ENCODE measurements at regions not wholly inside any gene's neighbourhood (a gene's known extent, or its start where the extent isn't known, plus 50 kb on each side); places are given as distances from the start of the nearest gene placed in this dataset.
"Not testable (repeated sequence)": the region's sequence is repeated elsewhere in the genome, so short reads cannot be mapped to it uniquely, and the experiment has no call there.

DNA sequence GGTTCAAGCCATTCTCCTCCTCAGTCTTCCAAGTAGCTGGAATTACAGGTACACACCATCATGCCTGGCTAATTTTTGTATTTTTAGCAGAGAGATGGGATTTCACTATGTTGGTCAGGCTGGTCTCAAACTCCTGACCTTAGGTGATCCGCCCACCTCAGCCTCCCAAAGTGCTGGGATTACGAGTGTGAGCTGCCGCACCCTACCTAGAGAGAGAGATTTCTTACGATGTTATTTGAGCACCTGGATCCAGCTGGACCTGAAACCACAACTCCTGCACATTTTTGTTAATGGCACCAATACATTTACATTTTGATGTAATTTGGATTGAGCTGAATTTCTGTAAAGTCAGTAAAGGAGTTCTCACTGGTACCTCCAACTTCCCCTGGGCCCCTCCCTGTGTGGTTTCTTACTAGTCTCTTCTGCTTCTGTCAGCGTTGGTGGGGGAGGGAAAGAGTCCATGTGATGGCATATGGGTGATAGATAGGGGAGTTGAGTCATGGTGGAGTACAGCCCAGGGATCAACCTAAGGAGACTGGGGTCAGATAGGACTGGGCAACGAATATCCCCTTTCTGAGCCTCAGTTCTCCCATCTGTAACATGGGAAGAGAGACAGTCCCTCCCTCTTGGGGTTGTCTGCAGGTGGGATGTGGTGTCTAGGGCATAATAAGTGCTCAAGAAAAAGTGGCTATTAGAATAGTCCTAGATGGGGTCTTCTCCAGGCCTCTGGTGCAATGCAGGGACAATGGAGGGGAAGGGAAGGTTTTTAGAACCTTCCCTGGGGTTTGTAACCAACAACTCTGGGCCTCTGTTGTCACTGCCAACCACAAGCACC, 83.3 kb upstream of the MED13L start:
- DNase-seq (ENCODE audit: low read depth in 2 of 2) = peak in 1 of 2 donors; percentile 9

DNA sequence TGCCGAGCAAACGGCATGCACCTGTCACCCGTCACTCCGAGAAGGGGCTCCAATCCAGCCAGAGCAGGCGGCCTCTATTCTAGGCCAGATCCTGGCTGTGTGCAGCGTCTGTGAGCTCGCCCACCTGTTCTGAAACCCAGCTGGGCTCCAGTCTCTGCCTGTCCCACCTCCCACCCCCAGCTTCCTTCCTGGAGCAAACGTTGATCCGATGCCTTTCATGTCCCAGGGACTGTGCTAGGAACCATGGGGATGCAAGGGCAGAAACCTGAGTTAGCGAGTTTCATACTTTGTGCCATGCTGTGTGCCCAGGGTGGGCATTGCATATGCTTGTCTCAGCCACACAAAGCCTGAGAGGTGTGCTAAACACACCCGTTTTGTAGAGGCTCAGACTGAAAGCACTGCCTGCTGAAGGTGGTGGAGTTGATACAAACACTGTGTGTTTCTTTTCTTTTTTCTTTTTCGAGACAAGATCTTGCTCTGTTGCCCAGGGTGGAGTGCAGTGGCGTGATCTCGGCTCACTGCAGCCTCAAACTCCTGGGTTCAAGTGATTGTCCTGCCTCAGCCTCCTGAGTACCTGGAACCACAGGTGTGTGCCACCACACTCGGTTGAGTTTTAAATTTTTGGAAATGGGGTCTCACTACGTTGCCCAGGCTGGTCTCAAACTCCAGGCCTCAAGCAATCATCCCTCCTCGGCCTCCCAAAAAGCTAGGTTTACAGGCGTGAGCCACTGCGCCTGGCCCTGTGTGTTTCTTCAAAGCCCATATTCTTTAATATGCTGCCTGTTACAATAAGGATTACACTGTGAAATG, 84.1 kb upstream of the MED13L start:
- DNase-seq (ENCODE audit: low read depth in 2 of 2) = no peak

DNA sequence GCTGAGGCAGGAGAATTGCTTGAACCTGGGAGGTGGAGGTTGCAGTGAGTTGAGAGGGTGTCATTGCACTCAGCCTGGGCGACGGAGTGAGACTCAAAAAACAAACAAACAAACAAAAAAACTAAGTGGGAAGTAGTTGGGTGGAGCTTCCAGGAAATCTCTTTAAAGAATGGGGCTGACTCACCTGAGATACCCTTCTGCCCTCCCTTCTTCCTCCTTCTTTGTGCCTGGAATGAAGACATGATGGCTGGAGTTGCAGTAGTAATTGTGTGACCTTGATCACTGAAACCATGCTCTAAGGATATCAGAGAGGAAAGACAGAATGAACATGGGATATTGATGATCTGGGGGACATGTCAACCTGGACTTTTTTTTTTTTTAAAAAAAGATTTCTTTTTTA, 87.6 kb upstream of the MED13L start:
- no peak for DNase-seq (ENCODE audit: low read depth in 2 of 2)

DNA sequence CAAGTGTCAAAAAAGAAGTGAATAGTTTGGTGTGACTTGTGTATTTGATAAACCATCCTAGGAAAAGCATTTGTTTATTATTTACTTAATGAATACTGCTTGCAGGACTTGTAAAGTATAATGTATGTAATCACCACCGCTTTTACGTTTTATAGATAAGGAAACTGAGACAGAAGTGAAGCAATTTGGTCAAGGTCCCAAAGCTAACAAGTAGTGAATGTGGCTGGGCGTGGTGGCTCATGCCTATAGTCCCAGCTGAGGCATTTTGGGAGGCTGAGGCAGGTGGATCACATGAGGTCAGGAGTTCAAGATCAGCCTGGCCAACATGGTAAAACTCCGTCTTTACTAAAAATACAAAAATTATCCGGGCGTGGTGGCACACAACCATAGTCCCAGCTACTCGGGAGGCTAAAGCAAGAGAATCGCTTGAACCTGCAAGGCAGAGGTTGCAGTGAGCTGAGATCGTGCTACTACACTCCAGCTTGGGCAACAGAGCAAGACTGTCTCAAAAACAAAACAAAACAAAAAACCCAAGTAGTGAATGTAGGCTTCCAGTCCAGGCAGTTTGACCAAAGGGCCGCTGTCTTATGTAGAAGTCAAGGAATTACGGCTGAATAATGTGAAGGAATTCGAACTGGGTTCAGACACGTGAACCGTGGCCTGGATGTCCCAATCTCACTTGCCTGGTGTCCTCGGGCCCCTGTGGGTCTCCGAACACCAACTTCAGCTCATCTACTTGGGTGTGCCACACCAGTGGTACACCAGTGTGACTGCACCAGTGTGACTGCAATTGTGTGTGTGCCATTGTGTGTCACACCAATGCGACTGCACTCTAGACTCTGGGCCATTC, 88.3 kb upstream of the MED13L start:
- no peak for DNase-seq (ENCODE audit: low read depth in 2 of 2)

DNA sequence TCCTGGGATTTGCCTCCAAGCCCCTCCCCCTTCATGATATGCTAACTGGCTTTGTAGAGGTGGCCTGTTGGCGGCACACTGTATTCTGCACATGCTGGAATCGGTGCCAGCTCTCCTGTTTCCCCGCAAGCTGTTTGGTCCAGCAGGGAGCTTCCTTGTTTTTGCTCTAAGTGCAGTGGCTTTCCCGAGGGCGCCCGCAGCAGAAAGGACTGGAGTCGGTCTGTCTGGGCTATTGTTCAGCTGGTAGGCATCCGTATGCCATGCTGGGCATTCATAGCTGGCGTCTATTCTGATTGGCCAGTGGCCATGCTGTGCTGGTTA, 88.9 kb upstream of the MED13L start:
- no peak for DNase-seq (ENCODE audit: low read depth in 2 of 2)

DNA sequence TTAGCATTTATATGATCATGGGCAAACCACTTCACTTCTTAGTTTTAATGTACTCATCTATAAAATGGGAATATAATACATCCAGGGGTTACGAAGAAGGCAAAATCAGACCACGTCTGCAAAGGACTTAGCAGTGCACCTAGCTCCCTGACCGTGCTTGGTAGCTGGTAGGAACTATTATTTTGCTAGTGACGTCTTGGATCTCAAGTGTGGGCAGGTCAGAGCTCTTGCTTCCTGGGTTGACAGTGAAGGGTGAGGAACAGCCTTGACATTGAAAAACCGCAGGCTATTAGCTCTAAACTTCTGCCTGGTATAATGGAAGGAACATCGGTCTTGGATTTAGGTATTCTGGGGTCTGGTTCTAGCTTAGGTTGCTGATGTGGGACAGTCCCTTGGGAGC, 89.3 kb upstream of the MED13L start:
- no peak for DNase-seq (ENCODE audit: low read depth in 2 of 2)

DNA sequence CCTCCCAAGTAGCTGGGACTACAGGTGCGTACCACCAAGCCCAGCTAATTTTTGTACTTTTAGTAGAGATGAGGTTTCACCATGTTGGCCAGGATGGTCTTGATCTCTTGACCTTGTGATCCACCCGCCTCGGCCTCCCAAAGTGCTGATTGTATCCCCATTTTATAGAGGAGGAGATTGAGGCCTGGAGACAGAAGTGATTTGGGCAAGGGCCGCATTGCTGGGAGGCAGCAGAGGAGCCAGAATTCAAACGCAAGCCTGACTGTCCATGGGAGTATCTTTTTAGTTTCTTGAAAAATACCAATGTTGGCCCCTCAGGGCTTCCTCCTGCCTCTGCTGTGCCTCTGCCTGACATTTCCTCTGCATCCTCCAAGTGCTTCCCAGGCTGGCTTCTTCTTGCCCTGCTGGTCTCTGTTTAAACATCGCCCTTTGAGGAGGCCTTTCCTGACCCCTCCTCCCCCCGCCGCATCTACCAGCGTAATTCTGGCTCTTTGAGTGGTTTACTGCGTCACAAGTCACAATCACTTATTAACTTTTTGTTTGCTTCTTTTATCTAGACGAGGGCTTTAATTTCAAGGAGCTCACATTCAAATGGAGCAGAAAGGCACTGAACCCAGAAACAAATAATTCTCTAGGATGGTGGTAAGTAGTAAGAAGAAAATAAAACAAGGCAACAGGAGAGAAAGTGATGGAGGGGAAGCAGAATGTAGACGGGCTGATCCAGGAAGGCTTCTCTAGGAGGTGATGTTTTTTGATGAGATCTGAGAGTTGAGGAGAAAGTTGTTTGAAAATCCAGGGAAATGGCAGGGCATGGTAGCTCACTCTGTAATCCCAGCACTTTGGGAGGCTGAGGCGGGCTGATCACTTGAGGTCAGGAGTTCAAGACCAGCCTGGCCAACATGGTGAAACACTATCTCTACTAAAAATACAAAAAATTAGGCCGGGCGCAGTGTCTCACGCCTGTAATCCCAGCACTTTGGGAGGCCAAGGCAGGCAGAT, 91.0 kb upstream of the MED13L start:
- no peak for DNase-seq (ENCODE audit: low read depth in 2 of 2)

DNA sequence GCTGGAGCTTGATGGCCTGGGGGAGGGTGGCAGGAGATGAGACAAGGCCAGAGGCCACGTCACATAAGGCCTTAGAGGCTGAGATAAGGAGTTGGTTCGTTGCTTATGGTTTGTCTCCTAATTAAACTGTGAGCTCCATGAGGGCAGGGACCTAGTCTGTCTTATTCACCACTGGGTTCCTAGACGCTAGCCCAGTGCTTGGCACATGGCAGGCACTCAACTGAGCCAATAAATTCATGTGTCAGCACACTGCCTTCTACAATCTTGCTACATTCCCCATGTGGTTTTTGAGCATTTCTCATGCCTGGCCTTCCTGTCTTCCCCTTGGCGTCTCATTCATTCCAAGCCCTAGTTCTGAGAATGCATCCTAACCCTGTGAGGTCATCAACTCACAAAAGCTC, 92.5 kb upstream of the MED13L start:
- no peak for DNase-seq (ENCODE audit: low read depth in 2 of 2)

DNA sequence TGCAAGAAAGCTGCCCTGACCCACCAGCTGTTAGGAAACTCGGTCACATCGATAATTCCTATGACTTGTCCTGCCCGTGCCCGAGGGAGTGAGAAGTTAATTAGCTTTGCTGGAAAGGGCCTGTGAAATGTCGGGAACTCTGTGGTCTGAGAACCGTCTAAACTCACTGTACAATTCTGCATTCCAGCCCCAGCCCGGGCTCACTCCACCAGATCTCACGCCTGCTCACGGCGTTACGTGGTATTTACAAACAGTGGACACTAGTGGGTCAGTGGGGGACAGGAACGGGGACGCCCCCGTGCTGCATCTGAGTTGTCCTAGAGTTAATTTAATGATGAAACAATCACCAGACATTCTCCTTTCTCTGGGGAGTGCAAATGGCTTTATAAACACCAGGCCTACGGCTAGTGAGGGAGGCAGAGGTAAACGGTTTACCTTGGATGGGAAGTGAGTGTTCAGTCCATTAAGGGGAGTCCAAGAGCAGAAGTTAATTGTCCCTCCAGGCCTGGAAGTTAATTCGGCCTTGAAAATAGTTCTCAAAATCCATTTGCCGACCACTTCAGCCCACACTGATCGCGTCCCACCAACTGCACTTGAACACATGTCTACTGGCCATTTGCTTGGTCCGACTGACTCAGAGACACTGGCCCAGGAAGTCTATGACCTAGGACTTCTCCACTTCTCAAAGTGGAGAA, 93.5 kb upstream of the MED13L start:
- DNase-seq (ENCODE audit: low read depth in 2 of 2) = no peak

DNA sequence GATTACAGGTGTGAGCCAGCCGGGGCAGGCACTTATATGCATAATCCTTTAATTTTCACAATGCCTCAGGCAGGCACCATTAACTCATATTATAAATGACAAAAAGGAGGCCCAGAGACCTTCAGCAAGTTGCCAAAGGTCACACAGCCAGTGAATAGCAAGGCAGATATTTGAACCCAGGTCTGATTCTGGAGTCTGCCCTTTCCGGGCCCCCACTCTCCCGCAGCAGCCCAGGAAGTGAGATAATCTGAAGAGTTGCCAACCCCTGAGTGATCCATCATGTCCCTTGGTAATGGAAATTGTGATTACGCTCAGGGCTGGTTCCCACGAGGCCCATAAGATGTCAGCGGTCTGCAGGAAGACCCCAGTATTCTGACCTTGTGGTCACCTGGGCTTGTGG, 95.3 kb upstream of the MED13L start:
- no peak for DNase-seq (ENCODE audit: low read depth in 2 of 2)

DNA sequence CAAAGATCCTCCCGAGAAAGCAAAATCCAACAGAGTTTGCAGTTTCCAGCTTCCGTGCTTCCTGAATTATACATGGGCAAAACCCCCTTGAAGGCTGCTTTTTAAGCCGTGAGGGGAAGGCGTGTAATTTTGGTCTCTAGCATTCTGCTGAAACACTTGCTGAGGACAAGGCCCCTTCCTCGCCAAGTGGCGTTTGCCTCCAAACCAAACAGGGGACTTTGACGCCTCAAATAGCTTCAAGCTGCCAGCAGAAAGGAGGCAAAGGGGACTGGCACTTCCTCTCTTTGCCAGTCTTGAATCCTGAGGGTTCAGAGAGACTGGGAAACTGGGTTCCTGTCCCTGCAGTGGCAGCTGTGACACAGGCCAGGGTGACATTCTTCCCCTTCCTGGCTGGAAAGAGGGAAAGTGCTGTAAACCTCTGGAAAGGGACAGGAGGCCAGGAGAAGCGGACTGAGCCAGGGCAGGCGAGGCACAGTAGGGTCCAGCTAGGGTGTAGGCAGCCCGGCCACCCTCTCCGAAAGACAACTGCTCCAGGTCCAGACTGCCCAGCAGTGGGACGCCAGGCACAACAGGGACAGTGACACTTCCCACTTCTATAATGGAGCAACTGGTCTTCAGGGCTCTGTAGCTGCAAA, 96.2 kb upstream of the MED13L start:
- no peak for DNase-seq (ENCODE audit: low read depth in 2 of 2)

DNA sequence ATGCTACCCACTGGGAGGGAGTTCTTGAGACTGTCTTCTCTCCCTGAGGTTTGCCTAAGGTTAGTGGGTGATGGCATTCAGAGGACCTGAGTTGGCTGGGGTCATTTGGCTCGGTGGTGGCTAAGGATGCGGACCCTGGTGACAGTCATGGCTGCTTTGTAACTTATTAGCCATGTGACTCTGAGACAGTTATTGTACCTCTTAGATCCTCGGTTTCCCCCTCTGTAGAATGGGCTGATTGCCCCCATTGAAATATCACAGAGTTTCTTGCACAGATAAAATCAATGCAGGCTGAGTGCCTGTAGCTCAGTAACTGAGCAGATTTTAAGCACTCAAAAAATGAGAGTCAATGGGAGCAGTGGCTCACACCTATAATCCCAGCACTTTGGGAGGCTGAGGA, 96.7 kb upstream of the MED13L start:
- no peak for DNase-seq (ENCODE audit: low read depth in 2 of 2)

DNA sequence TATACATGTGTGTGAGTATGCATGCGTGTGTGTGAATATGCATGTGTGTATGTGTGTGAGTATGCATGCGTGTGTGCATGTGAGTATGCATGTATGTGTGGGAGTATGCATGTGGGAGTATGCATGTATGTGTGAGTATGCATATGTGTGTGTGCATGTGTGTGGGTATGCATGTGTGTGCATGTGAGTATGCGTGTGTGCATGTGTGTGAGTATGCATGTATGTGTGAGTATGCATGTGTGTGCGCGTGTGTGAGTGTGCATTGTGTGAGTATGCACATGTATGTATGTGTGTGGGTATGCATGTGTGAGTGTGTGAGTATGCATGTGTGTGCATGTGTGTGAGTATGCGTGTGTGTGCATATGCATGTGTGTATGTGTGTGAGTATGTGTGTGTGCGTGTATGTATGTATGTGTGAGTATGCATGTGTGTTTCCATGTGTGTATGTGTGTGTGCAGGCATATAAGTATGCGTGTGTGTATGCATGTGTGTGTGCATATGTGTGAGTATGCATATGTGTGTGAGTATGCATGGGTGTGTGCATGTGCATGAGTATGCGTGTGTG, 97.9 kb upstream of the MED13L start:
- DNase-seq (ENCODE audit: low read depth in 2 of 2) = no peak

DNA sequence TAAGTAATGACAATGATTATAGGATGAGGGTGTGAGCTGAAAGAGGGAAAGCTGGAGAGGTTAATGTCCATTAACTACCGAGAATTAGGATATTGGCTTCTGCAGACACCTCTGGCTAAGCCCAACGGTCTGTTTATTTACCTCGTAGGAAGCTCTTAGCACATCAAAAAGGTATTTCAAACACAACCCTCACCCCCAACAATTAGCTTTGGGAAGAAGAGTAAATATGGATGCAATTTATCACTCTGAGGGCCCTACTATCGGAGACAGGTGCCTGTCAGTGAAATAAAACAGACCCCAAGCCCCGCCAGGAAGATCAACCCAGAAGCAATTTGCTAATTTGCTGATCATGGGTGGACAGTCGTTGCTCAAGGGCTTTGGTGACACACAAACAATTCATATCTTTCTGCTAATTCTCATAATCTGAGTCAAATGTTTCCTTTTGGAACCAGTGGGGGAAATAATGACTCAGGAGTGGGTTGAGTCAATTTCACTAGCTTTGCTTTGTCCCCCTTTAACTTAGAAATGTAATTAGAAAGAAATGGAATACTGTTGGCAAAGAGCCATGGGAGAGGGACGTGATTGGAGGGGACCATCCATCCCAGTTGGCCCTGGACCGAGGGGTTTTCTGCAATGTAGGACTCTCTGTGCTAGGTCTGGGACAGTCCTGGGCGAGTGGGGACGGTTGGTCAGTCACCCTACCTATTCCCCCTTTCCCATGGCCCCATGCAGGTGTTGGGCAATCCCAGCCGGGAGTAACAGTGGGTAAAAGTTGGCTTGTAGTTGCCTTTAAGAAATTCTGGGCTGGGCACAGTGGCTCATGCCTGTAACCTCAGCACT, 99.1 kb upstream of the MED13L start:
- DNase-seq (ENCODE audit: low read depth in 2 of 2) = no peak

DNA sequence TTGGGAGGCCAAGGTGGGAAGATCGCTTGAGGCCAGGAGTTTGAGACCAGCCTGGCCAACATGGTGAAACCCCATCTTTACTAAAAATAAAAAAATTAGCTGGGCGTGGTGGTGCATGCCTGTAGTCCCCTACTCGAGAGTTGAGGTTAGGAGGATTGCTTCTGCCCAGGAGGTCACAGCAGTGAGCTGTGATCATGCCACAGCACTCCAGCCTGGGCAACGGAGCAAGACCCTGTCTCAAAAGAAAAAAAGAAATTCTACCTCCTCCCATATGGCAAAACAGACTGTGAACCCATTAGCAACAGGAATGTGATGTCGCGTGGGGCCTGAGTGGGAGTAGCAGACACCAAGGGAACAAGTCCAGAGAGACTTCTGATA, 99.7 kb upstream of the MED13L start:
- DNase-seq (ENCODE audit: low read depth in 2 of 2) = not testable (repeated sequence)

DNA sequence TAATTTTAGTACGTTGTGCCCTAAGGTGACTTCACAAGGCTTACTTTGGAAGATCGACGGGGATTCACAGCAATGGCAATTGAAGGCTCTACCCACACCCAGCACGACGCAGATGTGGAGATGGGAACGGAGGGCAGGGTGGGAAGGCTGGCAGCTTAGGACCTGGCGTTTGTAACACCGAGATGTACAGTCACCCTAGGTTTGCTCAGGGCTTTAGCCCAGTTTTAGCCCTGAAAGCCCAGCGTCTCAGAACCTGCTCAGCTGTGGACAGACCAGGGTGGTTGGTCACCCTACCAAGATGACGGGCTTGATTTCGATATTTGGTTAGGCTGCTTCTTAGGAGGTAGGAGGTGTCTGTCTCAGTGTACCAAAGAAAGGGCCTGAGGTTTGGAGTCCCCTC, 100.5 kb upstream of the MED13L start:
- no peak for DNase-seq (ENCODE audit: low read depth in 2 of 2)

DNA sequence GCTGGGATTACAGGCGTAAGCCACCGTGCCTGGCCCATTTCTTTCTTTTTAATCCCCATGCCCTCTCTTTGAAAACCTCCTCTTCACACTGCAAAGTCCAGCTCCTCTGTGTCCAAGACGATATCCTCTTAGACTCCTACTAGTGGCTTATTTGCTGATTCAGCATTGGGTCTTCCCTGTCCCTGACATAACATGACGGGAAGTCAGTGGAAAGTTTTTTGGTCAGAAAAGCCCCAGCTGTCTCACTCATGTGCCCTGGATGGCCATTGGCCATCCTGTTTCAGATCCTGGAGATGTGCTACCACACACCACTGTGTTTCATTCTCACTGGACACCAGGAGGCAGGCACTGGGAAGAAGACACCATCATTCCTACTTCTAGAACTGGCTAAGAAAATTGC, 102.6 kb upstream of the MED13L start:
- DNase-seq (ENCODE audit: low read depth in 2 of 2) = no peak

DNA sequence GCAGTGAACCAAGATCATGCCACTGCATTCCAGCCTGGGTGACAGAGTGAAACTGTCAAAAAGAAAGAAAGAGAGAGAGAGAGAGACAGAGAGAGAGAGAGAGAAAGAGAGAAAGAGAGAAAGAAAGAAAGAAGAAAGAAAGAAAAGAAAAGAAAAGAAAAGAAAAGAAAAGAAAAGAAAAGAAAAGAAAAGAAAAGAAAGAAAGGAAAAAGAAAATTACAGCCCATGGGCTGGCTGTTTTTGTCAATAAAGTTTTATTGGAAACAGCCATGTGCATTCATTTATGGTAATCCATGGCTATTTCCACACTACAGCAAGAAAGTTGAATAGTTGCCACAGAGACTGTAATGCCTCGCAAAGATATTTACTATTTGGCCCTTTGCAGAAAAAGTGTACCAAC, 103.2 kb upstream of the MED13L start:
- not testable (repeated sequence) for DNase-seq (ENCODE audit: low read depth in 2 of 2)

DNA sequence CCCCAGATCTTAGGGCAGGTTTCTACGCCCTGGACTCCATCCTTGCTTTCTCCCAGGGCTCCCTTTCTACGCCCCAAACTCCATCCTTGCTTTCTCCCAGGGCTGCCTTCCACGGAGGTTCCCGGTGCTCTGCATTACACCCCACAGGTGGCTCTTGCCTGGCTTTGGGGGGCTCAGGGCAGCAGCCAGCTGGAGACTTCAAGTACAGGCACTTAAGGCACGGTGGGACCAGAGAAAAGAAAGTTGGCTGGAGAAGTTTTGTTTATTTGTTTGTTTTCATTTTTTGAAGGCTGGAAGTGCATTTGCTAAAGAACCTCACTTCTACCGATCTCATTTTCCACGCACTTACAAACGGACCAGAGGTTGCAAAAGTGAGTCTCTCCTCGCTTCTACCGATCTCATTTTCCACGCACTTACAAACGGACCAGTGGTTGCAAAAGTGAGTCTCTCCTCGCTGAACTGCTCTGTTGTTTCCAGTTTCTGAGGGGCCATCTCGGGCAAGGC, 103.8 kb upstream of the MED13L start:
- DNase-seq (ENCODE audit: low read depth in 2 of 2) = no peak

Measured in stimulated activated CD8-positive, alpha-beta memory T cell treated with anti-CD3 and anti-CD28 coated beads, Interleukin-15, amount 100 ng/mL, for 48 hours (primary cell).